ENCODE measurements at regions not wholly inside any gene's neighbourhood (a gene's known extent, or its start where the extent isn't known, plus 50 kb on each side); places are given as distances from the start of the nearest gene placed in this dataset.

GRCh38 chr3:150158943-150159625 lies 188.4 kb upstream of the PFN2 start:
- no peak for DNase-seq
- in situ Hi-C loops (cut with HindIII; ENCODE audit: low pct_ligation_motif_present, low pct_unique_long_range_greater_than_20kb, low sequenced_read_pairs): no loop called here

- in situ Hi-C loops (cut with HindIII; ENCODE audit: low pct_ligation_motif_present, low pct_unique_long_range_greater_than_20kb, low sequenced_read_pairs): no loop called here
- DNase-seq: no peak
These were observed 181.9 kb upstream of the PFN2 start for GRCh38 chr3:150152567-150152966.

GRCh38 chr3:150150633-150151032 lies 179.9 kb upstream of the PFN2 start:
- DNase-seq: no peak

GRCh38 chr3:150149651-150150051 lies 179.0 kb upstream of the PFN2 start:
- peak; percentile 21 for DNase-seq
- in situ Hi-C loops (cut with HindIII; ENCODE audit: low pct_ligation_motif_present, low pct_unique_long_range_greater_than_20kb, low sequenced_read_pairs): no loop called here

More at GRCh38 chr3:150150633-150151032, 179.9 kb upstream of the PFN2 start:
- in situ Hi-C loops (cut with HindIII; ENCODE audit: low pct_ligation_motif_present, low pct_unique_long_range_greater_than_20kb, low sequenced_read_pairs): no loop called here

- no peak for DNase-seq
- in situ Hi-C loops (cut with HindIII; ENCODE audit: low pct_ligation_motif_present, low pct_unique_long_range_greater_than_20kb, low sequenced_read_pairs): no loop called here
These were observed 177.5 kb upstream of the PFN2 start for GRCh38 chr3:150148227-150148626.

- no peak for DNase-seq
- in situ Hi-C loops (cut with HindIII; ENCODE audit: low pct_ligation_motif_present, low pct_unique_long_range_greater_than_20kb, low sequenced_read_pairs): no loop called here
These were observed 177.1 kb upstream of the PFN2 start for GRCh38 chr3:150147776-150148175.

GRCh38 chr3:150146991-150147761 lies 176.5 kb upstream of the PFN2 start:
- in situ Hi-C loops (cut with HindIII; ENCODE audit: low pct_ligation_motif_present, low pct_unique_long_range_greater_than_20kb, low sequenced_read_pairs): no loop called here
- peak; percentile 27 for DNase-seq

- DNase-seq: no peak
- in situ Hi-C loops (cut with HindIII; ENCODE audit: low pct_ligation_motif_present, low pct_unique_long_range_greater_than_20kb, low sequenced_read_pairs): no loop called here
These were observed 175.0 kb upstream of the PFN2 start for GRCh38 chr3:150145659-150146058.

GRCh38 chr3:150144191-150144708 lies 173.6 kb upstream of the PFN2 start:
- in situ Hi-C loops (cut with HindIII; ENCODE audit: low pct_ligation_motif_present, low pct_unique_long_range_greater_than_20kb, low sequenced_read_pairs): no loop called here

GRCh38 chr3:150142936-150143335 lies 172.2 kb upstream of the PFN2 start:
- in situ Hi-C loops (cut with HindIII; ENCODE audit: low pct_ligation_motif_present, low pct_unique_long_range_greater_than_20kb, low sequenced_read_pairs): no loop called here
- no peak for DNase-seq

More at GRCh38 chr3:150144191-150144708, 173.6 kb upstream of the PFN2 start:
- DNase-seq: no peak

GRCh38 chr3:150141790-150142326 lies 171.2 kb upstream of the PFN2 start:
- in situ Hi-C loops (cut with HindIII; ENCODE audit: low pct_ligation_motif_present, low pct_unique_long_range_greater_than_20kb, low sequenced_read_pairs): no loop called here
- no peak for DNase-seq

GRCh38 chr3:150140614-150141321 lies 170.1 kb upstream of the PFN2 start:
- in situ Hi-C loops (cut with HindIII; ENCODE audit: low pct_ligation_motif_present, low pct_unique_long_range_greater_than_20kb, low sequenced_read_pairs): no loop called here
- DNase-seq: no peak

GRCh38 chr3:150138824-150139223 lies 168.1 kb upstream of the PFN2 start:
- in situ Hi-C loops (cut with HindIII; ENCODE audit: low pct_ligation_motif_present, low pct_unique_long_range_greater_than_20kb, low sequenced_read_pairs): no loop called here
- no peak for DNase-seq

GRCh38 chr3:150136242-150136641 lies 165.5 kb upstream of the PFN2 start:
- no peak for DNase-seq
- in situ Hi-C loops (cut with HindIII; ENCODE audit: low pct_ligation_motif_present, low pct_unique_long_range_greater_than_20kb, low sequenced_read_pairs): no loop called here

GRCh38 chr3:150135287-150135721 lies 164.6 kb upstream of the PFN2 start:
- DNase-seq: no peak
- in situ Hi-C loops (cut with HindIII; ENCODE audit: low pct_ligation_motif_present, low pct_unique_long_range_greater_than_20kb, low sequenced_read_pairs): no loop called here

- in situ Hi-C loops (cut with HindIII; ENCODE audit: low pct_ligation_motif_present, low pct_unique_long_range_greater_than_20kb, low sequenced_read_pairs): no loop called here
- DNase-seq: no peak
These were observed 162.6 kb upstream of the PFN2 start for GRCh38 chr3:150133293-150133692.

- in situ Hi-C loops (cut with HindIII; ENCODE audit: low pct_ligation_motif_present, low pct_unique_long_range_greater_than_20kb, low sequenced_read_pairs): no loop called here
These were observed 161.5 kb upstream of the PFN2 start for GRCh38 chr3:150132101-150132749.

GRCh38 chr3:150131663-150132062 lies 161.0 kb upstream of the PFN2 start:
- no peak for DNase-seq
- in situ Hi-C loops (cut with HindIII; ENCODE audit: low pct_ligation_motif_present, low pct_unique_long_range_greater_than_20kb, low sequenced_read_pairs): no loop called here

More at GRCh38 chr3:150132101-150132749, 161.5 kb upstream of the PFN2 start:
- DNase-seq: no peak
